Gastroesophageal sphincter (tissue), 3 donors: ENCODE measurements at regions not wholly inside any gene's neighbourhood (a gene's known extent, or its start where the extent isn't known, plus 50 kb on each side); places are given as distances from the start of the nearest gene placed in this dataset.

Source experiments
- CTCF ChIP-seq, 4 experiments: fragments of 200-600 bp in 2 of 4; fragments of 450-650 bp in 2 of 4; sonication (generic) in 1 of 4; IDR thresholded peaks; one replicate each; pipeline ENCODE4 v1.5.1; 2017 to 2019; ENCODE audit warnings: antibody characterized with exemption in 4 of 4, mild to moderate bottlenecking in 2 of 4, moderate library complexity in 2 of 4
- POLR2A ChIP-seq, 2 donors: fragments of 450-650 bp; IDR thresholded peaks; one replicate each; pipeline ENCODE4 v1.6.1; 2017; ENCODE audit warnings: antibody characterized with exemption in 2 of 2, mild to moderate bottlenecking in 2 of 2, moderate library complexity in 1 of 2
- POLR2AphosphoS5 ChIP-seq: sonication (generic); formaldehyde crosslinking; IDR thresholded peaks from one replicate; pipeline ENCODE4 v1.6.1; 2017; ENCODE audit warnings: antibody characterized with exemption

- no peak for TF ChIP-seq CTCF (IDR thresholded peaks at IDR 0.05)
- TF ChIP-seq POLR2A (IDR thresholded peaks at IDR 0.05): no peak
- no peak for TF ChIP-seq POLR2AphosphoS5
These were observed 87.4 kb upstream of the NFIA start for GRCh38 chr1:60994828-60995492.
